Type B pancreatic cell (in vitro differentiated cells): ENCODE measurements at regions not wholly inside any gene's neighbourhood (a gene's known extent, or its start where the extent isn't known, plus 50 kb on each side); places are given as distances from the start of the nearest gene placed in this dataset.

Source experiments
- DNase-seq: peaks from one replicate; pipeline ENCODE4 v3.0.0; 2021; ENCODE audit warnings: mixed read lengths; ENCODE audit not compliant: unreplicated experiment; ENCODE audit errors: extremely low spot score
- H3K27ac Mint-ChIP-seq: 2 replicates; pipeline ENCODE4 v1.8.0; 2021; ENCODE audit warnings: mild to moderate bottlenecking, mixed read lengths
- H3K27me3 Mint-ChIP-seq: 2 replicates; pipeline ENCODE4 v1.8.0; 2021; ENCODE audit warnings: mixed read lengths
- H3K36me3 Mint-ChIP-seq: 2 replicates; pipeline ENCODE4 v1.8.0; 2021; ENCODE audit warnings: mixed read lengths
- H3K4me1 Mint-ChIP-seq: one replicate; pipeline ENCODE4 v1.8.0; 2021; ENCODE audit warnings: mixed read lengths; ENCODE audit not compliant: unreplicated experiment
- H3K4me3 Mint-ChIP-seq: 2 replicates; pipeline ENCODE4 v1.8.0; 2021; ENCODE audit warnings: mild to moderate bottlenecking, mixed read lengths
- H3K9me3 Mint-ChIP-seq: 2 replicates; pipeline ENCODE4 v1.8.0; 2021; ENCODE audit warnings: mixed read lengths
- CTCF ChIP-seq: fragments of 200-600 bp; sonication (generic); conservative IDR thresholded peaks from 2 replicates; pipeline ENCODE4 v1.5.0; 2021; ENCODE audit warnings: antibody characterized with exemption, mild to moderate bottlenecking

GRCh38 chr9:91147079-91147708 lies 214.5 kb downstream of the AUH start:
- no peak overlapping the region for H3K27ac Mint-ChIP-seq

GRCh38 chr9:91148306-91148705 lies 213.4 kb downstream of the AUH start:
- H3K9me3 Mint-ChIP-seq: peaks cover 19% of the 10 kb centered on the region
- no peak overlapping the region for H3K4me3 Mint-ChIP-seq
- no peak for TF ChIP-seq CTCF
- no peak for DNase-seq
- no peaks in the 10 kb centered on the region for H3K27me3 Mint-ChIP-seq
- no peaks in the 10 kb centered on the region for H3K36me3 Mint-ChIP-seq
- peaks cover 15% of the 10 kb centered on the region for H3K4me1 Mint-ChIP-seq
- H3K27ac Mint-ChIP-seq: no peak overlapping the region

More at GRCh38 chr9:91147079-91147708, 214.5 kb downstream of the AUH start:
- no peaks in the 10 kb centered on the region for H3K27me3 Mint-ChIP-seq
- H3K36me3 Mint-ChIP-seq: no peaks in the 10 kb centered on the region
- H3K9me3 Mint-ChIP-seq: peaks cover 13% of the 10 kb centered on the region
- H3K4me1 Mint-ChIP-seq: peaks cover 16% of the 10 kb centered on the region
- DNase-seq: no peak
- TF ChIP-seq CTCF: no peak
- H3K4me3 Mint-ChIP-seq: no peak overlapping the region

GRCh38 chr9:91150273-91150997 lies 211.3 kb downstream of the AUH start:
- no peak for DNase-seq
- H3K9me3 Mint-ChIP-seq: peaks cover 19% of the 10 kb centered on the region
- H3K36me3 Mint-ChIP-seq: no peaks in the 10 kb centered on the region
- TF ChIP-seq CTCF: no peak
- H3K4me3 Mint-ChIP-seq: no peak overlapping the region
- H3K27ac Mint-ChIP-seq: no peak overlapping the region
- no peaks in the 10 kb centered on the region for H3K27me3 Mint-ChIP-seq
- peaks cover 15% of the 10 kb centered on the region for H3K4me1 Mint-ChIP-seq

GRCh38 chr9:91150998-91151717 lies 210.6 kb downstream of the AUH start:
- Mint-ChIP-seq H3K27ac (no peak overlapping the region), H3K36me3 (no peaks in the 10 kb centered on the region), H3K27me3 (no peaks in the 10 kb centered on the region), H3K9me3 (peaks cover 19% of the 10 kb centered on the region), H3K4me1 (peaks cover 15% of the 10 kb centered on the region), H3K4me3 (no peak overlapping the region)
- no peak for DNase-seq
- no peak for TF ChIP-seq CTCF

GRCh38 chr9:91151718-91152095 lies 210.0 kb downstream of the AUH start:
- no peak overlapping the region for H3K4me3 Mint-ChIP-seq
- peaks cover 14% of the 10 kb centered on the region for H3K4me1 Mint-ChIP-seq
- no peaks in the 10 kb centered on the region for H3K27me3 Mint-ChIP-seq
- TF ChIP-seq CTCF: no peak
- no peak for DNase-seq
- peaks cover 19% of the 10 kb centered on the region for H3K9me3 Mint-ChIP-seq
- H3K27ac Mint-ChIP-seq: no peak overlapping the region
- no peaks in the 10 kb centered on the region for H3K36me3 Mint-ChIP-seq
